ENCODE measurements at regions not wholly inside any gene's neighbourhood (a gene's known extent, or its start where the extent isn't known, plus 50 kb on each side); places are given as distances from the start of the nearest gene placed in this dataset.

GRCh38 chrX:39324233-39324930, 523.1 kb downstream of the MID1IP1 start:
- Histone ChIP-seq H3K27me3 (no peaks in the 10 kb centered on the region), H3K4me3 (replicated peaks in 1 of 3) (no peak overlapping the region), H3K36me3 (no peaks in the 10 kb centered on the region), H3K9me3 (no peaks in the 10 kb centered on the region), H3K27ac (no peak overlapping the region), H3K4me1 (no peaks in the 10 kb centered on the region)
- TF ChIP-seq CTCF (IDR thresholded peaks at IDR 0.05) (no peak), POLR2A (IDR thresholded peaks at IDR 0.05) (no peak)
- no peak for DNase-seq
- intact Hi-C loops (cut with DNase I) = no loop called here
- WGBS, 2 donors = 78 to 96% methylated on average over 2 of the region's 2 CpGs

- H3K9me3 ChIP-seq = no peaks in the 10 kb centered on the region
- intact Hi-C loops (cut with DNase I) = no loop called here
- DNase-seq = no peak
- no peaks in the 10 kb centered on the region for H3K4me1 ChIP-seq
- no peaks in the 10 kb centered on the region for H3K27me3 ChIP-seq
- WGBS, 2 donors = 81 to 92% methylated on average over 7 of the region's 7 CpGs
- no peaks in the 10 kb centered on the region for H3K36me3 ChIP-seq
- TF ChIP-seq POLR2A (IDR thresholded peaks at IDR 0.05) (no peak), CTCF (IDR thresholded peaks at IDR 0.05) (no peak)
- H3K27ac ChIP-seq = no peak overlapping the region
- no peak overlapping the region for H3K4me3 ChIP-seq (replicated peaks in 1 of 3)
These were observed 526.0 kb downstream of the MID1IP1 start for GRCh38 chrX:39327255-39327654.

- H3K4me1 ChIP-seq = no peaks in the 10 kb centered on the region
- TF ChIP-seq POLR2A (IDR thresholded peaks at IDR 0.05) (no peak), CTCF (IDR thresholded peaks at IDR 0.05) (no peak)
- H3K4me3 ChIP-seq (replicated peaks in 1 of 3) = no peak overlapping the region
- intact Hi-C loops (cut with DNase I) = no loop called here
- no peaks in the 10 kb centered on the region for H3K9me3 ChIP-seq
- H3K27ac ChIP-seq = no peak overlapping the region
- no peak for DNase-seq
- H3K36me3 ChIP-seq = no peaks in the 10 kb centered on the region
- no peaks in the 10 kb centered on the region for H3K27me3 ChIP-seq
- 95 to 100% methylated on average over 1 of the region's 1 CpG for whole genome bisulfite sequencing, 2 donors
These were observed 526.4 kb downstream of the MID1IP1 start for GRCh38 chrX:39327705-39328104.

- TF ChIP-seq POLR2A (IDR thresholded peaks at IDR 0.05) = no peak
- Histone ChIP-seq H3K4me1 (no peaks in the 10 kb centered on the region), H3K4me3 (replicated peaks in 1 of 3) (no peak overlapping the region), H3K36me3 (no peaks in the 10 kb centered on the region), H3K9me3 (no peaks in the 10 kb centered on the region), H3K27ac (no peak overlapping the region), H3K27me3 (no peaks in the 10 kb centered on the region)
- WGBS, 2 donors = 94 to 97% methylated on average over 4 of the region's 4 CpGs
- intact Hi-C loops (cut with DNase I) = no loop called here
- no peak for DNase-seq
These were observed 527.4 kb downstream of the MID1IP1 start for GRCh38 chrX:39328661-39329060.

- DNase-seq = no peak
- Histone ChIP-seq H3K4me3 (replicated peaks in 1 of 3) (no peak overlapping the region), H3K4me1 (no peaks in the 10 kb centered on the region), H3K27me3 (no peaks in the 10 kb centered on the region), H3K36me3 (no peaks in the 10 kb centered on the region), H3K27ac (no peak overlapping the region), H3K9me3 (no peaks in the 10 kb centered on the region)
- 62 to 87% methylated on average over 2 to 4 of the region's 4 CpGs for WGBS, 2 donors
- TF ChIP-seq CTCF (IDR thresholded peaks at IDR 0.05) (no peak), POLR2A (IDR thresholded peaks at IDR 0.05) (no peak)
- intact Hi-C loops (cut with DNase I) = no loop called here
These were observed 529.9 kb downstream of the MID1IP1 start for GRCh38 chrX:39331082-39331704.

Measured in thyroid gland (tissue), 4 donors.